ENCODE measurements at regions not wholly inside any gene's neighbourhood (a gene's known extent, or its start where the extent isn't known, plus 50 kb on each side); places are given as distances from the start of the nearest gene placed in this dataset.

GRCh38 chr7:11256501-11256900 is 282.8 kb downstream of the PHF14 start:
- ATAC-seq, result no peak
- BruUV-seq (replicated peaks), result no TSS peak
- Histone ChIP-seq H3K4me3 (replicated peaks in 1 of 3; ENCODE audit: insufficient read depth in 1 of 3, low read depth in 2 of 3, low read length in 3 of 3) (no peak overlapping the region), H3K79me2 (ENCODE audit: insufficient read depth, low read length) (no peaks in the 10 kb centered on the region), H3K4me2 (ENCODE audit: low read depth, low read length) (no peak overlapping the region), H2AFZ (ENCODE audit: low read length) (no peak overlapping the region), H3K4me1 (ENCODE audit: insufficient read depth, low read length) (peaks cover 5% of the 10 kb centered on the region; the same call in 1 of the 2 replicates), H3K9me3 (ENCODE audit: low read length) (no peaks in the 10 kb centered on the region), H3K36me3 (replicated peaks in 1 of 2; ENCODE audit: control insufficient read depth in 1 of 2, insufficient read depth in 2 of 2, low read length in 2 of 2) (no peaks in the 10 kb centered on the region), H4K20me1 (ENCODE audit: insufficient read depth, low read length) (no peaks in the 10 kb centered on the region), H3K27ac (ENCODE audit: extremely low read length, insufficient read depth, low read length) (no peak overlapping the region), H3K27me3 (ENCODE audit: control insufficient read depth in 1 of 2, insufficient read depth in 2 of 2, low read length in 2 of 2) (no peaks in the 10 kb centered on the region), H3K9ac (ENCODE audit: insufficient read depth, low read depth, low read length) (no peak overlapping the region)
- in situ Hi-C loops (cut with HindIII; ENCODE audit: extremely low pct_ligation_motif_present, low pct_unique_long_range_greater_than_20kb) (no loop called here), intact Hi-C loops (cut with micrococcal nuclease; ENCODE audit: unreplicated experiment) (no loop called here)
- no peak for TF ChIP-seq ZNF570 (CRISPR knock-in tag; IDR thresholded peaks at IDR 0.05; ENCODE audit: borderline replicate concordance)
- TF ChIP-seq REST (IDR thresholded peaks at IDR 0.05; ENCODE audit: borderline replicate concordance in 1 of 2, low read depth in 1 of 2, low read length in 2 of 2), result no peak
- TF ChIP-seq ZNF569 (CRISPR knock-in tag; IDR thresholded peaks at IDR 0.05; ENCODE audit: borderline replicate concordance), result no peak
- 8% methylated on average over 4 of the region's 4 CpGs for WGBS (ENCODE audit: low lambda C conversion rate)
- DNase-seq (ENCODE audit: low spot score), result no peak
- FAIRE-seq, result no peak
- ChIA-PET POLR2A (no interaction called here), CTCF (ENCODE audit: low intra/inter-chr PET ratio, low total read pairs) (no interaction called here)

- ChIA-PET CTCF (ENCODE audit: low intra/inter-chr PET ratio, low total read pairs) (no interaction called here), POLR2A (no interaction called here)
- Histone ChIP-seq H3K4me1 (ENCODE audit: insufficient read depth, low read length) (no peaks in the 10 kb centered on the region), H2AFZ (ENCODE audit: low read length) (no peak overlapping the region), H3K9me3 (ENCODE audit: low read length) (no peaks in the 10 kb centered on the region), H3K79me2 (ENCODE audit: insufficient read depth, low read length) (no peaks in the 10 kb centered on the region), H4K20me1 (ENCODE audit: insufficient read depth, low read length) (no peaks in the 10 kb centered on the region), H3K9ac (ENCODE audit: insufficient read depth, low read depth, low read length) (no peak overlapping the region), H3K27me3 (ENCODE audit: control insufficient read depth in 1 of 2, insufficient read depth in 2 of 2, low read length in 2 of 2) (no peaks in the 10 kb centered on the region), H3K4me2 (ENCODE audit: low read depth, low read length) (no peak overlapping the region), H3K4me3 (replicated peaks in 1 of 3; ENCODE audit: insufficient read depth in 1 of 3, low read depth in 2 of 3, low read length in 3 of 3) (no peak overlapping the region), H3K27ac (ENCODE audit: extremely low read length, insufficient read depth, low read length) (no peak overlapping the region), H3K36me3 (replicated peaks in 1 of 2; ENCODE audit: control insufficient read depth in 1 of 2, insufficient read depth in 2 of 2, low read length in 2 of 2) (no peaks in the 10 kb centered on the region)
- intact Hi-C loops (cut with micrococcal nuclease; ENCODE audit: unreplicated experiment) (no loop called here), in situ Hi-C loops (cut with HindIII; ENCODE audit: extremely low pct_ligation_motif_present, low pct_unique_long_range_greater_than_20kb) (no loop called here)
- ATAC-seq (no peak), DNase-seq (ENCODE audit: low spot score) (peak; percentile 6), FAIRE-seq (no peak)
- TF ChIP-seq ZNF639 (CRISPR knock-in tag; conservative IDR thresholded peaks at IDR 0.05) (no peak), CCDC6 (CRISPR knock-in tag; IDR thresholded peaks at IDR 0.05) (no peak), ZNF101 (CRISPR knock-in tag; IDR thresholded peaks at IDR 0.05; ENCODE audit: borderline replicate concordance, low read depth) (no peak), XBP1 (CRISPR knock-in tag; IDR thresholded peaks at IDR 0.05) (no peak)
- no TSS peak for BruUV-seq (replicated peaks)
Measured at GRCh38 chr7:11261470-11261869, 287.8 kb downstream of the PHF14 start.

Data from HepG2 (cell line).